NCI-H69 (cell line): ENCODE measurements at regions not wholly inside any gene's neighbourhood (a gene's known extent, or its start where the extent isn't known, plus 50 kb on each side); places are given as distances from the start of the nearest gene placed in this dataset.
A peak's percentile ranks its signal among the peaks of the same experiment; 100 is the strongest.

ENCODE experiments used
- DNase-seq: peaks from one replicate; lab custom pipeline; 2025; lab: John Stamatoyannopoulos, UW

GRCh38 chr2:136243638-136244535, 125.9 kb upstream of the CXCR4 start:
- DNase-seq, result no peak

- DNase-seq, result no peak
These were observed 124.8 kb upstream of the CXCR4 start for GRCh38 chr2:136242687-136243277.

DNA sequence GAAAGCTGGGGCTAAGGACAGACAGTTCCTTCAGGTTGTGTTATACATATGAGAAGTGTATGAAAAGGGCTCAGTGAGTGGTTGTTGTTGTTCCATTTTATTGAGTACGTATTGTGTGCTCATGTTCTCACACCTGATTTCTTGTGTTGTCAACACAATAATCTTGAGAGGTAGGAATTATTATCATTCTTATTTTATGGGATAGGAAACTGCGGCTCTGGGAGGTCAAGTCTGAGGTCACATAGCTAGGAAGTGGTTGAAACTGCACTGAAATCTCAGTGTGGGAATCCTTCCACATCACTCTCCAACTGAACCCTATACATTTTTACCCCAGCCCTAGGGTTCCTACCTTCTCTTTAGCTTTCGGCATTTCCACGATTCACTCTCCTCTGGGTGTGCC, 124.2 kb upstream of the CXCR4 start:
- no peak for DNase-seq

DNA sequence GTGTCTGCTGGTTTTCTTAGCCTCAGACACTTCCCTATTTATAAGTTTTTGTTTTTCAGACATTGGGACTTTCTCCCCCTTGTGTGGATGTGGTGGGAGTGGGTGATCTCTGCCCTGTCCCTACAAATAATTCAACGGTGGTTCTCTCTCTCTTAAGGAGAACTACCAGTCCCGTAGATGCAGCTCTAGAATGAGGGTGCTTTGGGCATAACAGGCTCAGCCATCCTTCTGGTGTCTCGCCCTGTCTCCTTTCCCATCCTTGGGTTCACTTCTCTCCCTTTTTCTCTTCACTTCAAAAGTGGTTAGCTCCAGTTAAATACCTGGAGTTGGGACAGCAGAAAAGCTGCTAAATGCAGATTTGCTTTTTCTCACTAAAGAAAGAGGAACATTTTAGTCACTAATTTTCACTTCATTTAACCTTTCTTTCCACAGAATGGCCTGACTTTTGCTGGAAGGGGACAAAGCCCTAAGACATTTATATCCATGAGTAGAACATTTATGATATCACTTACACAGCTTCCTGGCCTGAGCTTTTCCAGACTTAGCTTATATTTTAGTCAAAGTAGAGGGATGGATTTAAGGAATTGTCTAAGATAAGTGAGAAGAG, 121.2 kb upstream of the CXCR4 start:
- no peak for DNase-seq

DNA sequence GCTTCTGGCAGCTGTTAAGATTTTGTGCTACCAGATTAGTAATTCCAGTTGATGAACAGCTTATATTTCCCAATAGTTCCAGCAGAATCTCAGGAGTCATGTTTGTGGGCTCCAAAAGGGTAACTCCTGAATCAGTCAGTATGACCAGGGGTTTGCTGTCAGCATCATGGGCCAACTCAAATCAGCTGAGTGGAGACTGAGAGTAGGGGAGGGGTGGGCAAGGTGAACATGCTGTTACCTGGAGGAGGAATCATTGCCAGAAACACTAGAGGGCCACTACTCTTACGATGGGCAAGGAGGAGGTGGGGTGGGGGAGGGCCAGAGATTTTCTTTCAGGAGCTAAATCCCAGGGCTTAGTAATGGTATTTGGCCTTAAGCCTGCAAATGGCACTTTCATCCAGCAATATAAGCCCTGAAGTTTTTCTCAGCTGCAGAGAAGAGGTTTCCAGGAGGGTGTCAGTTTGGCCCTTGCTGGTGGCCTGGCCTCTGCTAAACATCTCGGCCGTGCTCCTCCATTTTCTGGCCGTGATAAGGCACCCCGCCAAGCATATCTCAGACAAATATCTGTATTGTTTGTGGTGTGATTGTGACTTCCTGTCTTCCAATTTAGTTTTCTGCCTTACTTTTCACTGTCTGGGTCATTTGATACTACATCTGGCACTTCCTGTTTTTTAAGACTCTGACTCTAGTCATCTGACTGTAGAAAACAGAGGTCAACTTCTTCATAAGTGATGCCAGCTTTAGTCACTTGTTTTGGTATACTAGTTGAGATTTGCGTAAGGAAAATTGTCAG, 120.5 kb upstream of the CXCR4 start:
- DNase-seq, result peak; percentile 12

GRCh38 chr2:136236019-136236418, 118.1 kb upstream of the CXCR4 start:
- no peak for DNase-seq

GRCh38 chr2:136235546-136235945, 117.6 kb upstream of the CXCR4 start:
- no peak for DNase-seq

DNA sequence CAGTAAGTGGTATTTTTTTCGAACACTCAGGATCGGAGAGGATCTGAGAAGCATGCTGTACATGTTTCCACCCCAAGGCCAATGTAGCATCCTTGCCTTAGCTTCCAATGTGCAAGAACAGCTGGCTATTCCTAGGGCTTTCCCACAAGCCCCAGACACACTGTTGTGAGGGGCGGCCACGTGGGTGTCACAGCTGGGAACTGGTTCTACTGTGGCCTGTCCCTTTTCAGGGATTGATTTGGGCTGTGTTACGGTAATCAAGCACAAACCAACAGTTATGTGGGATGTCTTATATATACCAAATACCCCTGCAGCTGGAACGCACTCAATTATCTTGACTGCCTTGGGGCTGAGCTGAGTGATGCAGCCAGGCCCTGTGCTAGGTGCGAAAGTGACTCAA, 116.3 kb upstream of the CXCR4 start:
- no peak for DNase-seq

- DNase-seq, result no peak
These were observed 115.3 kb upstream of the CXCR4 start for GRCh38 chr2:136233298-136233697.

DNA sequence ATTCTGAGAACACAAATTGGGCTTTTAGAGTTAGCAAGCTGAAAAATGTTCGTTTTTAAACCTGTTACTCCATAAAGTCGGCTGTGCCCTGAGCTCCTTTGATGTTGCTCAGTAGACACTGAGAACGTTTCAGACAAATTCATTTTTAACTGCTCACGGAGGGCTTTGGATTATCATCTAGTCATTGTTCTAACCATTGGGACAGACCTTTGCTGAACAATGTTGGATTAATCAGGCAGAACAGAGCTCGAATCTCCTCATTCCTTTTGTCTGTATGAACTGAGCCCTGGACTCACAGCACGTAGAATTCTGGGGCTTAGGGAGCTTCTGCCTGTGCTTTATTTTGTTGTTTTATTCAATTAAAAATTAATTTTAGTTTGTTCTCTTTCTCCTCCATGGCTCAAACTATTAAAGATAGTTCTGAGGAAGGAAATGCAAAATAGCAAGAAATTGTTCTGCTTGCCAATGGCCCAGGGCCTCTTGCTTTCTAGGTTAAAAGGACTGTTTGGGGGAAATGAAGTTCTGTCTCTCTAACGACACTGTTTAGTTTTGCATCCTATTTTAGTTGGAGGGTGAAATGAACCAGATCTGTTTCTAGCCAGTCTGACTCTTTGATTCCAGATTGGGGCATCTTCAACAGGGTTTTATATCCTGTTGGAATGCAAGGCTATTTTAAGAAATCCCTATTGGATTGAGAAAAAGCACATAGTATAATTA, 114.7 kb upstream of the CXCR4 start:
- DNase-seq, result no peak

DNA sequence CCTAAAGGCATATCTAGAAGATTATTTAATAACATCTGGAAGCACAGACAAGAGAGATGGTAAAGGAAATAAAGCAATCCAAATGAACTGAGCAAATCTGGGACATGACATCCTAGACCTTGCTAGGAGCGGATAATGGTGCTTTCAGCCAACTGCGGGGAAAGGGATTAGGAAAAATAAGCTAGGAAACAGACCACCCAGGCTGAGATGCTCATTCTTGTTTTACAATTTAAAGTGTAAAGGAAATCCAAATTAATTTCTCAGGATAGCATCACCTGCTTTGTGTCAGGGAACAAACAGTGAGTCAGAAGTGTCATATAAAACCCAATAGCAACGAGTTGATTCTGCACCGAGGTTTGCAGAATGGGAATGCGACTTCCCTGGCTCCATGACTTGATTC, 112.5 kb upstream of the CXCR4 start:
- no peak for DNase-seq

GRCh38 chr2:136226903-136227302, 109.0 kb upstream of the CXCR4 start:
- peak; percentile 31 for DNase-seq

DNA sequence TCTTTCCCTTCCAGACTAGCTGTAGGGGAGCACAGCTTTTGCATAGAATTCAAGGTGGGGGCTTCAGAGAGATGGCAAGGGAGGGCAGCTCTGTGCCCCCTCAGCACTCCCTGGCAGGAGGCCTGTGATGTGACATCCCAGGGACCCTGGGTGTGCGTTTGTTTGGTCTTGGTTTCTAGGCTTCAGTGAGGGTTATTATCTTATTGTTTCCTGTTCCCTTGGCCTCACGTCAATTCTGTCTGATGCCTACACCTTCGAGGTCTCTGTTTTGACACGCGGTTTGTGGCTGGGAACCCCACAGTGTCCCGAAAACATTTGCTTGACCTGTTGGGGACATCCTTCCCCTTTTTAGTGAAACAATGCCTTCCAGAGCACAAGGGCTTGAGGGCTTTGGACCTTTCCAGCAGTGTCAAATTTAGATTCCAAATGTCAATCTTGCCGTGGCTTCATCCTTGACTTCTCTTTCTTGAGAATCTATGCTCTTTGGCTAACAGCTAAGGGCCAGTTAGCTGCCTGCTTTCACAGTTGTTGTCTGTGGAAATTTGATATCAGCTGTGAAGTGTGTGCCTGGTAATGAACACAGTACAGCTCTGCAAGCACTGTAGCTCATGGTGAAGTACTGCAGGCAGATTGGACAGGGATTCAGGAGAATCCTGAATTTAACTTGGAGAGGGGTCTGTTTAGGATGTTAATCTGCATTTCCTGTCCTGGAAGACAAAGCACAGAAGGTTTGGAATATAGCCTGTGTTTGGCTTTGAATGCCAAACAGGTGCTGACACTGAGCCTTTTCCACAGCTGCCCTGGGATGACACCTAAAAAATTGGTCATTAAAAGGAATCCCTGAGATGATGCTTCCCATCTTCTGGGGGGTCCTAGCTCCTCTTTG, 108.2 kb upstream of the CXCR4 start:
- no peak for DNase-seq

GRCh38 chr2:136223274-136223673, 105.3 kb upstream of the CXCR4 start:
- no peak for DNase-seq

GRCh38 chr2:136222862-136223261, 104.9 kb upstream of the CXCR4 start:
- no peak for DNase-seq

- no peak for DNase-seq
These were observed 103.1 kb upstream of the CXCR4 start for GRCh38 chr2:136221026-136221425.

DNA sequence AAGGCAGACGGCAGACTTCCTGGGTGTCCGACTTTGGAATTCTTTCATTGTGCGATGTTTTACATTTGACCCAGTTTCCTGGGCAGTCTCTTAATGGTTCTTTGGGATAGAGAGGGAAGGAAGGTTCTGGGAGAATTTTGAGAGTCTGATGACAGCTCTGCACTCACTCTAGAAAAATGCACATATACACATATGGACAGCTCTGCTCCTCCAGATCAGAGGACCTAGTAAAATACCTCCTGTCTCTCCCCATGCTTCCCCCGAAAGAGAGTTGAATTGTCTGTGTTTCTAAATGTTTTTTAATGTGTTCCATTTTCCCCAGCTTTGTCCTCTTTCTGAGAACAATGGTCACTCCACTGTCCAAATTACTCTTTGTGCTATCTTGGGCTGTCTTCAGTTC, 102.0 kb upstream of the CXCR4 start:
- no peak for DNase-seq

DNA sequence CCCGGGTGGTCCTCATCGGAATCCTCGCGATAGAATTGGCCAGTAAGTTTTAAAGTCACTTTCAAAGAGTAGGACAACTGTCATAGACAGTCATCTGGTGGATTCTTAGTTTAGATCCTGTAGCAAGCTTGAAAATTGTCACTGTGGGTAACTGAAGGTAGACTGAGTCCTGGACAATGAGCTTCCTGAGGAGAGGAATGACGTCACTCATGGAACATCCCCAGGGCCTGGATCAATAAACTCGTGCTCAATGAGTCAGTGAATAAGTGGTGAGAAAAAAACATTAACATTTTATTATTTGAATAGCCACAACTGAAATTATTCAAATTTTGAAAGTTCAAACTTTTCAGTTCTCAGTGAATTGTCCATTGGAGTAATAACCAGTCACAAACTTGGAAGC, 101.4 kb upstream of the CXCR4 start:
- no peak for DNase-seq

- DNase-seq, result no peak
These were observed 100.0 kb upstream of the CXCR4 start for GRCh38 chr2:136217996-136218395.

DNA sequence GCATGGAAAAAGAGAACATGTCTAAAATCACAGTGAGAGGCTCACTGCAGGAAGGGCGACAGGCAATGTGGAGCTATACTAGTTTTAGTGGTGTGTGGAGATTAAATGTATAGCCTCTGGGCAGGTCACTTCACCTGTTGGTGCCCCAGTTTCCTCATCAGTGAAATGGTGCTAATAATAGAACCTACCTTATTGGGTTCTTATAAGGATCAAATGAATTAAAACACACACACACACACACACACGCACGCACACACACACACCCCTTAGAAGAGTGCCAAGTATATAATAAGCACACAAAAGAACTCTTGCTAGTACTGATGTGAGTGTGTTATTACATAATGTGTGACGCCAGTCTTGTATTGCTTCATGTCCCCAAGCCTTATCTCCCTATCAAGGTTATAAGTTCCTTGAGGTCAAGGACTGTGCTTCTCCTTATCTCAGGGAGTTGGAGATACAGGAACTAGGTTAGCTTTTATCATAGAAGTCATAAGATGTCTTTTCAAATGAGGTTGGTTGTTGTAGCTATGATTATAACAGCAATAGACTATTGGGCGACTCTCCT, 98.0 kb upstream of the CXCR4 start:
- no peak for DNase-seq
